DOHH2 (cell line): ENCODE measurements at regions not wholly inside any gene's neighbourhood (a gene's known extent, or its start where the extent isn't known, plus 50 kb on each side); places are given as distances from the start of the nearest gene placed in this dataset.

Source experiments
- H3F3A ChIP-seq: fragments of 200-600 bp; sonication (generic), shearing (Covaris generic); 2 replicates; pipeline ENCODE4 v1.6.0; 2016; ENCODE audit warnings: antibody characterized with exemption, mild to moderate bottlenecking; ENCODE audit not compliant: control insufficient read depth, insufficient read depth
- H3K27ac ChIP-seq: fragments of 200-600 bp; sonication (generic); 2 replicates; pipeline ENCODE4 v1.5.1; 2014; ENCODE audit warnings: low read depth, mild to moderate bottlenecking, low read length, moderate library complexity
- H3K27me3 ChIP-seq: fragments of 200-600 bp; sonication (generic); 2 replicates; pipeline ENCODE4 v1.6.1; 2014; ENCODE audit warnings: mild to moderate bottlenecking, low read length, mixed read lengths; ENCODE audit not compliant: control insufficient read depth
- H3K36me3 ChIP-seq: fragments of 200-600 bp; sonication (generic); 2 replicates; pipeline ENCODE4 v1.6.1; 2014; ENCODE audit warnings: mild to moderate bottlenecking, low read length, moderate library complexity, mixed read lengths; ENCODE audit not compliant: control insufficient read depth
- H3K4me1 ChIP-seq: fragments of 200-600 bp; sonication (generic); 2 replicates; pipeline ENCODE4 v1.6.1; 2014; ENCODE audit warnings: mild to moderate bottlenecking, low read length, mixed read lengths; ENCODE audit not compliant: control insufficient read depth
- H3K4me2 ChIP-seq: fragments of 200-600 bp; sonication (generic); 2 replicates; pipeline ENCODE4 v1.6.0; 2014; ENCODE audit warnings: mild to moderate bottlenecking, low read length, moderate library complexity
- H3K4me3 ChIP-seq: fragments of 200-600 bp; sonication (generic); 2 replicates; pipeline ENCODE4 v1.5.1; 2014; ENCODE audit warnings: mild to moderate bottlenecking, low read length, mixed read lengths
- H3K79me2 ChIP-seq: fragments of 200-600 bp; sonication (generic); 2 replicates; pipeline ENCODE4 v1.6.1; 2014; ENCODE audit warnings: mild to moderate bottlenecking, low read length, mixed read lengths; ENCODE audit not compliant: control insufficient read depth
- H3K9me2 ChIP-seq: fragments of 200-600 bp; sonication (generic); replicated peaks from 2 replicates; pipeline ENCODE4 v1.6.1; 2014; ENCODE audit warnings: mild to moderate bottlenecking, low read length, mixed read lengths; ENCODE audit not compliant: control insufficient read depth
- H3K9me3 ChIP-seq: fragments of 200-600 bp; sonication (generic); 2 replicates; pipeline ENCODE4 v1.6.1; 2014; ENCODE audit warnings: antibody characterized with exemption, low read length, mixed read lengths; ENCODE audit not compliant: control insufficient read depth, insufficient read depth
- H4K20me1 ChIP-seq: fragments of 200-600 bp; sonication (generic); 2 replicates; pipeline ENCODE4 v1.6.0; 2014; ENCODE audit warnings: low read depth, mild to moderate bottlenecking, antibody characterized with exemption, low read length, moderate library complexity; ENCODE audit not compliant: control insufficient read depth, insufficient read depth
- EZH2phosphoT487 ChIP-seq: fragments of 200-600 bp; sonication (generic); IDR thresholded peaks from 2 replicates; pipeline ENCODE4 v1.6.1; 2017; ENCODE audit warnings: borderline replicate concordance, mild to moderate bottlenecking, antibody characterized with exemption, low read length, moderate library complexity, mixed read lengths
- TF ChIP-seq, protein P1 (sequence below): fragments of 200-600 bp; sonication (generic); IDR thresholded peaks from one replicate; pipeline ENCODE4 v1.5.1; 2014; ENCODE audit warnings: antibody characterized with exemption, mild to moderate bottlenecking, low read depth, low read length; ENCODE audit not compliant: poor library complexity, severe bottlenecking

GRCh38 chr12:115032521-115032920 is 348.5 kb upstream of the TBX3 start:
- Histone ChIP-seq H3K4me2 (no peak overlapping the region), H3K27me3 (no peaks in the 10 kb centered on the region), H4K20me1 (no peaks in the 10 kb centered on the region), H3K27ac (no peak overlapping the region), H3K4me3 (no peak overlapping the region), H3K9me2 (no peaks in the 10 kb centered on the region), H3F3A (no peaks in the 10 kb centered on the region), H3K36me3 (no peaks in the 10 kb centered on the region), H3K79me2 (no peaks in the 10 kb centered on the region), H3K9me3 (no peaks in the 10 kb centered on the region), H3K4me1 (no peaks in the 10 kb centered on the region)
- TF ChIP-seq, protein P1, sequence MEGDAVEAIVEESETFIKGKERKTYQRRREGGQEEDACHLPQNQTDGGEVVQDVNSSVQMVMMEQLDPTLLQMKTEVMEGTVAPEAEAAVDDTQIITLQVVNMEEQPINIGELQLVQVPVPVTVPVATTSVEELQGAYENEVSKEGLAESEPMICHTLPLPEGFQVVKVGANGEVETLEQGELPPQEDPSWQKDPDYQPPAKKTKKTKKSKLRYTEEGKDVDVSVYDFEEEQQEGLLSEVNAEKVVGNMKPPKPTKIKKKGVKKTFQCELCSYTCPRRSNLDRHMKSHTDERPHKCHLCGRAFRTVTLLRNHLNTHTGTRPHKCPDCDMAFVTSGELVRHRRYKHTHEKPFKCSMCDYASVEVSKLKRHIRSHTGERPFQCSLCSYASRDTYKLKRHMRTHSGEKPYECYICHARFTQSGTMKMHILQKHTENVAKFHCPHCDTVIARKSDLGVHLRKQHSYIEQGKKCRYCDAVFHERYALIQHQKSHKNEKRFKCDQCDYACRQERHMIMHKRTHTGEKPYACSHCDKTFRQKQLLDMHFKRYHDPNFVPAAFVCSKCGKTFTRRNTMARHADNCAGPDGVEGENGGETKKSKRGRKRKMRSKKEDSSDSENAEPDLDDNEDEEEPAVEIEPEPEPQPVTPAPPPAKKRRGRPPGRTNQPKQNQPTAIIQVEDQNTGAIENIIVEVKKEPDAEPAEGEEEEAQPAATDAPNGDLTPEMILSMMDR, result no peak
- TF ChIP-seq EZH2phosphoT487, result no peak

DNA sequence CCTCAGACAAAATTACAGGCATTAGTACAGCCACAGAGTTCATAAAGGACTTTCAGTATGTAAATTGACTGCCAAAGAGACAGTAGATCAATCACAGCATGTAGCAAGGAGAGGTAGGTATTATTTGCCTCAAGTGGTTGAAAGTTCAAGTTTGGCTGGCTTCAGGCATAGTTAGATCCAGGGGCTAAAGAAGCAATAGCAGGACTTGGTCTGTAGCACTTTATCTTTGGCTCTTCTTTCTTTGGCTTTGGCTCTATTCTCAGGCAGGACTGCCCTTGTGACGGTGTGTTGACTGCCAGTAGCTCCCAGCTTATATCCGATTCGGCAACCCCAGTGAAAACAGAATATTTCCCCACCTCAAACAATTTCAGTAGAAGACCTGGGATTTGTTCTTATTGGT is 346.0 kb upstream of the TBX3 start:
- no peaks in the 10 kb centered on the region for H3F3A ChIP-seq
- no peak overlapping the region for H3K4me2 ChIP-seq
- H3K4me1 ChIP-seq, result no peaks in the 10 kb centered on the region

GRCh38 chr12:115024531-115024930 is 340.6 kb upstream of the TBX3 start:
- Histone ChIP-seq H3K4me2 (no peak overlapping the region), H3K36me3 (no peaks in the 10 kb centered on the region), H4K20me1 (no peaks in the 10 kb centered on the region), H3K9me2 (no peaks in the 10 kb centered on the region), H3K4me1 (no peaks in the 10 kb centered on the region), H3K27me3 (no peaks in the 10 kb centered on the region), H3K27ac (no peak overlapping the region), H3K4me3 (no peak overlapping the region), H3F3A (no peaks in the 10 kb centered on the region), H3K9me3 (no peaks in the 10 kb centered on the region), H3K79me2 (no peaks in the 10 kb centered on the region)
- TF ChIP-seq, protein P1, result no peak
- no peak for TF ChIP-seq EZH2phosphoT487

More for the DNA sequence above, 346.0 kb upstream of the TBX3 start:
- no peaks in the 10 kb centered on the region for H3K9me3 ChIP-seq
- no peaks in the 10 kb centered on the region for H3K79me2 ChIP-seq
- no peak overlapping the region for H3K4me3 ChIP-seq
- no peak for TF ChIP-seq EZH2phosphoT487
- TF ChIP-seq, protein P1, result no peak
- H3K36me3 ChIP-seq, result no peaks in the 10 kb centered on the region
- no peak overlapping the region for H3K27ac ChIP-seq
- H3K27me3 ChIP-seq, result no peaks in the 10 kb centered on the region
- no peaks in the 10 kb centered on the region for H3K9me2 ChIP-seq
- no peaks in the 10 kb centered on the region for H4K20me1 ChIP-seq
